ENCODE measurements at regions not wholly inside any gene's neighbourhood (a gene's known extent, or its start where the extent isn't known, plus 50 kb on each side); places are given as distances from the start of the nearest gene placed in this dataset.

DNA sequence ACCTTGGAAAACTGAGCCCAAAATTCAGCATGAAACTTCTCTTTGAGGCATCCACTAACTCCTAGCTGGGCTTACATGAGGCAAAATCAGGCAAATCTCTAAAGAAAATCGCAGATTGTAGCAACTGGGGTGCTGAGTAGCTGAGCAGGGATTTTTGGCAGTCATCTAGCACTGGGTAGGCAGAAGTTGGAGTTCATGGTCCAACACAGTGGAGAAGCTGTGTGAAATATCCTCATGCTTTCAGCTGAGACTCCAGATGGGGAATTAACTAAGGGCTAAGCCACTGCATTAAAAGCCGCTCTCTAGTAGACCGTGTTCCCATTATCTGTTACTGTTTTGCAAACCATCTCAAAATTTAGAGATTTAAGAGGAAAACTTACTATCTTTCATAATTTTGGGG lies 240.1 kb upstream of the PHYHIPL start:
- no peak for DNase-seq

DNA sequence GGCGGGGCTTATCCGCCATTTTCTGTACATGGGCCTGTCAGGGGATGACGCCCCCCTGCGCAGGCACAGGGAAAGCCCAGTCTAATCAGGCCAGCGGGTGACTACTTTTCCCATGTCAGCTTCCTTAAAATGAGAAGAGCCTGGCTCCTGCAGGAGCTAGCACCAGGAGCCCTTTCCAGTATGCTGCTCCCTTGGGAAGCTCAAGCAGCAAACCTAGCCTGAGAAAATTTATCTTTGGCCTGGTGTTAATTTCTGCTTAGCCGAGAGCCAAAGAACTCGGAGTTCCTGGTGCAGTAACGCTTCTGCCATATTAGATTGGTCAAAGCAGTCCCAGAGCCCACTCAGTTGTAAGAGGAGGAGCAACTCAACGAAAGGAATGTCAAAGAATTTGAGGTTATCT lies 239.0 kb upstream of the PHYHIPL start:
- no peak for DNase-seq

DNA sequence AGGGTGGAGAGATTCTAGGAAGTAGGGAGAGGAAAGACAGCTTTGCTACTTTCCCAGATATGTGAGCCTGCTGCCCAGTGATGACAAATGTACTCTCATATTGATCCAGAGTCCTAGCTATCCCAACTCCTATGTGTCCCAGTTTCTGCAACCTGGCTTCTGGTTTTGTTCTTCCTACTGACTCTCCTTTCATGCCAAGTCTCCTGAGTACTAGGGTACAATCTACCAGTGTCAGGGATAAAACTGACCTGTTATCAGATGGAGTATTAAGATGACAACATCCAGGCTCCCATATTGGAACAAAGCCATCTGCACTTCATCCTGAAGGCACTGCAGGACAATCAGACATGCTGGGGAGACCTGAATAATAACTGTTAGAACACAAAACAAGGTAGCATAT lies 233.7 kb upstream of the PHYHIPL start:
- peak; percentile 44 for DNase-seq

DNA sequence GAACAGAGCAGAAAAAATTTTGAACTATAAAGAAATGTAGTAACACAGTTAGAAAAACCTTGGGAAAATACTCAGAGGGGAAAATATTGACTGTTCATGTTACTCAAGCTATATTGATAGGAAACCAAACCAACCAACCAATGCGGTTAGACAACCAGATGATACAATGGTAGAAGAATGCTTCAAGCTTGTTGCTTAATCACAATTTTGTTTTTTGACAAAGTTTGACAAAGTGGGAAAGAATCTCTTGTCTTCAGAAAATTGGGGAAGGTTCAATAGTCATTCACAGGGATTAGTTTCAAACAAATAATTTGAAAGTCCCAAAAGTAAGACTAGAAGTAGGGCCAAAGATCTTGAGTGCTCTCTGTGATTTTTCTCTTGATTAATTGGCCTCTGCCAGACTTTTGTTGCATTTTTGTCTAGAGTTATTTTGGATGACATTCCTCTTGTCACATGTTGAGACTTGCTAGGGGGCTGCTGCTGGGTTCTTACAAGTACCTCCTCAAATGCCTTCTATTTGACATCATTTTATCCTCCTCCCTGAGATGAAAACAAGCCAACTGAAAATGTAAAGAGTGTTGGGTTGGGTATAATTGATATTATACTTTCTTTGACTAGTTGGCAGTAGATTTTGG lies 233.1 kb upstream of the PHYHIPL start:
- no peak for DNase-seq

DNA sequence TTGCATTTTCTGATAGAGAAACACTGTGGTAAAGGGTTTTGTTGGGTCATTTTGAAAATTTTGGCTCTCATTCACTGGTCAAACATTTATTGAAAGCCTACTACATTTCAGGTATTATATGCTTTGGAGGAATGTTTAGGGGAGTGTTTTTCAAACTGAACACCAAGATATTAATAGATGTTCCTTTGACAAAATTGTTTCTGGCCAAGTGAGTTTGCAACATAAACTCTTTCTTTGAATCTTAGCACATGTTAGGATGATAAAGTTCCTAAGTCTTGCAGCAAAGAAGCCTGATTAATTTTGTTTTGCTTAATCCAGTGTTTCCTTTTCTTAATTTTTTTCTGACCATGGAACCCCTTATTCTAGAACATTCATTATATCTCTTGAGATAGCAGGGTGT lies 232.5 kb upstream of the PHYHIPL start:
- no peak for DNase-seq

DNA sequence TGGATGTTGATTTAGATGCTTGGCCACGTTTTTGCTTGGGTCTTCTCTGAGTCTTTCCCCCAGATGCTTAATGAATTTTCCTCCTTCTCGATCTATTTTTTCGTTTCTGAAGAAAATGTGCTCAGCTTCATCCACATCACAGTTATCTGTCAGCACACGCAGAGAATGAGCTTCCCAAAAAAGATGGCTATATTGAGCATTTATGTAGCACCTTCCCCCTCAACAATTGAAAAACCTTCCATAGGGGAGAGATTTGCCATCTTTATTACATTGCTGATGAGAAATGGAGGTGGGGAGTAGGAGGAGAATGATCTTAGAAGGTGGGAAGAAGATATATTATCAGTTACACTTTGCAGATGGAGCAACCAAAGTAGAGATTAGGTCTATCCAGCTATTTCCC lies 228.1 kb upstream of the PHYHIPL start:
- DNase-seq, result no peak

DNA sequence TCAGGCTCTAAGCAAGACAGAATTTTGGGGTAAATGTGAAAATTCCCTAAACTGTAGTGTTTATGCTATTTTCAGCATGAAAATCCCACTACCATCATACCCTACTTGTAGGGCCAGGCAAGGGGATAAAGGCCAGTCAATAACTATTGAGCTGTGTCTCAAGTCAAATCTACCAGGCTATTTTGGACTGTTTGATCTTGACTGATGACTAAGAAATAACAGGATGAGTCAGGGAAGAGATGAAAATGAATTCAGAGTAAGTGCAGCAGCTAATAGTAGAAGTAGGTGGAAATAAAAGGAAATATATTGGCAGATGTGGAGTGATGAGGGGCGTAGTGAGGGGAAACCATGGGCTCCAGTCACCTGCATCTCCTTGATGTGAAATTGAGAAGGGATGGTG lies 225.8 kb upstream of the PHYHIPL start:
- DNase-seq, result no peak

DNA sequence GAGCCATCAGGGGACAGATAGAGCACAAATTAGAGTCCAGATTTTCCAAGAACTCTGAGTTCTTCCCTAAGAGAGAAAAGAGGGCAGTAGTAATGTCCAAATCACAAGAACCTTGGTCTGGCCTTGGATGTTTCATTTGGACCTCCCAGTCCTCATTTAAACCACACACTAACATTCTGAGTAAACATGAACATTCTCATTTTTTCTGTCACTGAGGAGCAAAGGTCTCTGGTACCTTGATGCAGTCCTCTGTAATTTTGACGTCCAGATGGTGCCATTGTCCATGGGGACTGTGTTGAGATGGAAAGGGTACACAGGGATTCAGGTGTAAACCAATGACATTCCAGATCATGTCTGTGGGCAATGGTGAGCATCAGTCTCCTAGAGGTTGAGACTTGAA lies 225.4 kb upstream of the PHYHIPL start:
- DNase-seq, result no peak

DNA sequence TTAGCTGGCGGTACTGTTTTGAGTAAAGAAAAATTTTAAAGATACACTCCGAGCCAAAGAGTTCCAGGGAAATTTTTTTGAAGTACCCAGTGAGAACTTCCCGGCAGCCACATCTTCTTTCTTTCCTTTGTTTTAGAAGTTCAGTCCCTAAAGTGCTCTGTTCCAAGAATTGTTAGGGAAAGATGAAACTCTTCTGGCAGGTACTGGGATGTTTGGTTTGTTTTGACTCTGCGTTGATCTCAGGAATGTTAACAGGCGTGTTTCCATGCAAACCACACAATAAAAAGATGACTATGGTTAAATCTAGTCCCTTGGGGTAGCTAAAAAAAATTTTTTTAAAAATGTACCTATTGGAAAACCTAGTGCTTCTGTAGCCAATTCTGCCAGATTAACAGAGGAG lies 224.7 kb upstream of the PHYHIPL start:
- no peak for DNase-seq

DNA sequence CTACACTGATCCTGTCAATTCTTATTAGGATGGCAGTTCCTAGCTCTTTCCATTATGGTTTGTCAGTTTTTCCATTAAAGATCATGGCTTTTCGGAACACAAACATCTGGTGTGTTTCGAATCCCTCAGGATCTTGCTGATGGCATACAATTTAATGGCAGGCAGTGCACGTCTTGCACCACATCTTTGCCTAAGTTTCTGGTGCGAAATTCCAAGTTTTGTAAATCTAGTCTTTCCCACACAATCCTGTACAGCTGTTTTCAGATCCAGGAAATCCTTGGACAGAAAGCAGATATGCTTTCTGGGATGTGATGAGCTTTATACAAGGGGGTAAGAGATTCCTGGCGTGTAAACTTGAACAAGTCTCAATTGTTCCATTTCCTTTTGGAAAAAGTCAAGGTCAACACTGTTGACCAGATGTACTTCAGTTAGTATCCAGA lies 224.3 kb upstream of the PHYHIPL start:
- DNase-seq, result no peak

DNA sequence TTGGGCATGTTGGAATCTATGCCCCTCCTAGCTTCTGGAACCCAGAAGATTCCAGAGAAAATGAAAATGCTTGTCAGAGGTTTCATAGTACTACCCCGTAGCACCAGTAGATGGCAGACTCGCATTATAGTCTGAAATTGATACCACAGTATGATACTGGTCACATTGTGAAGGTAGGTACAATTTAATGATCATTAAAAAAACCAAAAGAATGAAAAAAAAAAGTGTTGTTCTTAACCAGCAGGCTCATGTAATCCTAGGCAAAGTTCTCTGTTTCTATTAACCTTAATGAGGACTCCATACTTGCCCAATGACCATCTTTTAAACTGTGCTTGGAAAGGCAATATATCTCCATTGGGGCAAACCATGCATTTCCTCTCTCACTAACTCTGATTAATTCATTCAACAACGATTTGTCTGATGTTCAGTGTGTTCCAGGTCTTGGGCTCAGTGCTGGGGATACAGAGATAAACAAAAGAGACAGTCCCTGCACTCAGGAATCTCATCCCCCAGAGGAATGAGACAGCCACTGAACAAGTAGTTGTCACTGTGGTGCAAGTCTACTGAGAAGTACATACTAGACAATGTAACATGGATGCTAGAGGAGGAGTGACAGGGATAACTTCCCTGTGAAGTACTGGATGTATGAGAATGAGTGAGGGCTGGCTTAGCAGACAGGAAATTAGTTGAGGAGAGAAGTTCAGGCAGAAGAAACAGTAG lies 223.5 kb upstream of the PHYHIPL start:
- DNase-seq, result peak; percentile 37

DNA sequence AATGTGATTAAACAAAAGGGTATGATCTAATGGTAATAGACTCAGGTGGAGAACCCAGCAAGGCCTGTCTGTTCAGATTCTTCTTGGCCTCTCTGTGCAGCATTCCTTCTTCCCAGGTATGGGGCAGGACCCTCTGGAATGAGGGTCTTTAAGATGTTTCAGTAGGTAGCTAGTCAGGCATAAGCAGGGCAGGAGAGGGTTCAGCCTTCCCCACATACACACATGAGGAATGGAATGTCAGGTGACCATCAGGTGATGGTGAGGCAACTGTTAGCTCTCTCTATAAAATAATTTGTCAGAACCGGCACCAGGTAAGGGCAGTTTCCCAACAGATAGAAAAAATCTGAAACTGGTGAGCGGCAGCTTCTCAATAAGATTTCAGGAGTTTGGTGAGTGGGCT lies 222.3 kb upstream of the PHYHIPL start:
- no peak for DNase-seq

DNA sequence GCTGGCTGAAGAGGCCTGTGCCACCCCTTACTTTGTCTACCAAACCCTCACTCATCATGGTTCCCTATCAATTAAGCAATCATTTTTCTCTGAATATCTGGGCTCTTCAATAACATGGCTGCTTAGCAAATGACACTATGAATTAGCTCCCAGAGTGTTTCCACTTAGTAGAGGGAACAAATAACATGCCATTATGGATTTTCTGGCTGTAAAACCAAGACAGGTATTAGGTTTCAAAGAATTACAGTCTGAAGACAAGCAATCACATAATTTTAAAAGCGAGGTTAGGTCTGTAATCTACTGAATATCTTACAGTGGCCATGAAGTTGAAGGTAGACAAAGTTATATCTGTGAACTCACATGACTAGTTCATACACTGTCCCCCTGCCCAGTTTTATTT lies 220.8 kb upstream of the PHYHIPL start:
- peak; percentile 12 for DNase-seq

DNA sequence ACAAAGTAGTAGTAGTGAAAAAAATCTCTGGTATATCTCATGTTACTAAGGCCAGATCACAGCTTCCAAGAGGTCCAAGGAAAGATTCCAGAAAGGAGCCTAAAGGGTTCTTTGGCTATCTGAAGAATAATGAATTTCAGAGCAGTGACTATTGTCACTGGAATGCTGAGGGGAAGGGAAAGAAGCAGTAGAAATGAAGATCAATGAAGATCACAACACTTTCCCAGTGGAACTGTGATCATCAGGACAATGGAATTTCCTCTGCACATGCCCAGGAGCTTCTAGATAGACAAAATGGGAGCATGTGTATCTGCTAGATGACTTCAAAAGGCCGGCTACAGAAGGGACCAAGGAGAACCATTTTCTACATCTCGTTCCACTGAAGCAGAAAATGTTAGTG lies 219.5 kb upstream of the PHYHIPL start:
- no peak for DNase-seq

DNA sequence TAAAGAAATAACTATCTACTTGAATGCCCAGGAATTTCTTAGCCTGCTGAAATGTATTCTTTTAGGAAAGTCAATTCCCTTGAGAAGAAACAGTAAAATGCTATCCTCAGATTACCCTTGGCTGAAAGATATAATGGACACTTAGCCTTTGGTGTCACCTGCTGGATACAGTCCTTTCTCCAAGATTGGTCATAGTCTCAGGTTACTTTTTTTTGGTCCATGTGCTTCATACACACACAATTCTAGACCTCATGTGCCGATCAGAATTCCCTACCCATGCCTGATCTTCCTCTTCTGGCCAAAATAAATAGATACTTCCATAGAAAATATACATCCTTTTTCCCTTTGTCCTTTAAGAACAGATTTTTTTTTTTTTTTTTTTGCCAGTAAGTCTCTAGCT lies 218.9 kb upstream of the PHYHIPL start:
- DNase-seq, result no peak

DNA sequence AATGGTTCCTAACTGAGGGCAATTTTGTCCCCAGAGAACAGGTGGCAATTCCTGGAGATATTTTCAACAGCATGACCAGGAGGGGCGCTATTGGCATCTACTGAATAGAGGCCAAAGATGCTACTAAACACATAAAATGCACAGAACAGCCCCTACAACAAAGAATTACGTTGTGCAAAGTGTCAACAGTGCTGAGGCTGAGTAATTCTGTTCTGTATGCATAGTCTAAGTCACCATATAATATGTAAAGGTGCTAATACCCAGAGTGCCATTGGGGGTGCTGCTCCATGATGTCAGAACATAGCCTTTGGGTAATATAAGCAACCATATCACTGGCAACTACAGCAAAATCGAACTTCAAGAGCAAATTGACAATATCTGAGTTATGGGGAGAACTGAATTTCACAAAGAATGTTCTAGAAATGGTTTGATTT lies 213.3 kb upstream of the PHYHIPL start:
- no peak for DNase-seq

DNA sequence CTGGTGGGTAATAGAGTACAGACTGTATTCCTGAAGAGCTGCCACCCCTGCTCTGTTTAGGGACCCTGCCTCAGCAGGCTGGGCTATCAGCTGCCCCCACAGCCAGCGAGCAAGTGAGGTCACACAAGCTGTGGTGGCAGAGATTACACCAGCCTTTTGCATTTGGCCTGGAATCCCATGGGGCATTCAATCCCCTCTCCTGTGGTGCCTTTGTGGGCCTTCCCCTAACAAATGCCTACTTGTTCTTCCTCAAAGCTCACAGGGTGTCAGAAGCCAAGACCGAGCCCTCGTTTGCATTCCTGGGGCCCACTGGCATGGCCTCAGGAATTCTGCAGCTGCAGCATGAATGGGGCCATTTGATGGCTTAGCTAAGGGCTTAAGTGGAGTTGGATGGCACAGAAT lies 212.7 kb upstream of the PHYHIPL start:
- DNase-seq, result no peak

DNA sequence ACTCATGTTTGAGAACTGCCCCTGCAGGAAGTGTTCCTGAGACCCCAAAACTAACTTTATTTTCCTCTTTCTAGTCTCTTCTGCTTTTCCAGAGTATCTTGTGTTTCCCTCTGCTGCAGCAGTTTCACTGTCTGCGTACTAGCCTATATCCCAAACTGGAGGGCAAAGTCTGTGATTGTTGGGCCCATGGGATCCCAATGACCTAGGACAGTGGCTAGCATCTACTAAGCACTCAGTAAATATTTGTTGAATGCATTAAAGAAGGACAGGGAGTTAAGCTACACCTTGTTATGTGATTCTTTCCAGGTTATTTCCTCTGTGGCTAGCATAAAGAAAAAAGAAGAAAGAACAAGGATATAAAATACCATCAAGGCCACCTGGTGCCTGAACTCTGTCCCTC lies 210.6 kb upstream of the PHYHIPL start:
- no peak for DNase-seq

DNA sequence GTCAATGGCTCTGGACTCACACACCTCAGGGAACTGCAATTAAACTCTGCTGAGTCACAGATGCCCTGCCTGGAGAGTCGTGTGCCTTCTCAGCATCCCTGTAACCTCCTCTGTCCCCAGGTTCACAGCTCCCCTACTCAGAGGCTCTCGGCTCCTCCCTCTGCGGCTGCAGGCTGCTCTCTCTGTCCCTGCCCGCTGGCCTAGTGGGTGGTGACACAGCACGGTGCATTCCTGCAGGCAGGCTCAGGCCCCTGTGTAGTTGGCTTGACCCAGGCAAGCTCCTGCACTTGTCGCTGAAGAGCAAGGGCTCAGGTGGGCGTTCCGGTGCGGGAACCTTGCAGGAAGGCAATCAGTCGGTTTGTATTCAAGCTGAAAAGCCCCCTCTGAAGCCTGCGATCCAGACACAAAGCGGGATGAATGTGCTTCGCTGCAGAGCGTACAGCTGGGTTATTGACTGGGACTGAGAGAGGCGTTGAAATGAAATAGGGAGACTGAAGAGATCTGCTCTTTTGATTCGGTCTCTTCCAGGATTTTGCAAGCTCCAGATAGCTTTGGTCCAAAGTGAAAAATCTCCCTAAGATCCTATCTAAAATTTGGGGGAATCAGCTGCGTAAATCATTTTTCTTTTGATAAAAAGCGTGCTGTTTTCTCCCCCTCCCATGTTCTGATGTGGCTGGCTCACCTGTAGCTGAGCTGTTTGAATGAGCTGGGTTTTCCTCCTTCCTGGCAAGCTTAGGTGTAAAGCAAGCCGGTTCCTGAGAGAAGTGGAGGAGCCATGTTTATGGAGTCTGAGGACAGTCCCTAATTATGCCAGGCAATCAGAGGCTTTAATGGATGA lies 208.7 kb upstream of the PHYHIPL start:
- peak; percentile 71 for DNase-seq

DNA sequence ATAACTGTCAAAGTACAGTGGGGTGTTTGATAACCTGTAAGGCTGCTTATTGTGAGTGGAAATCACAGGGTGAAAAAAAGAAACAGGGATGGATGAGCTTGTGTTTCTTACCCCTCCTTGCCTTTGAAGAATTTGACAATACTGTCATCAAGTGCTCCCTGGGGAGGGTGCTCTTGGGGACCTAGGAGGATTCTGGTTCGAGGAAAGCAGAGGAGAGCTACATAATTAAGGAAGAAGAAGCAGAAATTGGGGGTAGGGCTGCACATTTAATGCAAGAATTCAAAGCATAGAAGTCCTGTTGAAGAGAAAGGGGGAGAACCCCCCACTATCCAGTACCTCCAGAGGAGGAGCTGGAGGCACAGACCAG lies 208.1 kb upstream of the PHYHIPL start:
- no peak for DNase-seq

DNA sequence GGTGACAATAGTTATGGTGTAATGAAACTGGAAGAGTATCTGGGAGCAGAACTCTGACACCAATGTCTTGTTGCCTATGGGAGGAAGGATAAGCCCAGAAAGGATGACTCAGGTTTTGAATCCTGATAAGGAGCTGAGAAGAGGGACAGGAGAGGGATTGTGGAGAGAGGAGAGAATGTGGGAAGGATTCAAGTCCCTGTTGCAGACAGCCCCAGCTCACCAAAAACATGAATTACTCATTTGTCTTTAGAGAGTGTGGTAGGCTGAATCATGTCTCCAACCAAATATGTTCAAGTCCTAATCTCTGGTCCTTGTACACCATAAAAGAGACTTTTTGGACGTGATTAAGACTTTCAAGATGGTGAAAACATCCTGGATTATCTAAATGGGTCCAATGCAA lies 206.9 kb upstream of the PHYHIPL start:
- DNase-seq, result no peak

DNA sequence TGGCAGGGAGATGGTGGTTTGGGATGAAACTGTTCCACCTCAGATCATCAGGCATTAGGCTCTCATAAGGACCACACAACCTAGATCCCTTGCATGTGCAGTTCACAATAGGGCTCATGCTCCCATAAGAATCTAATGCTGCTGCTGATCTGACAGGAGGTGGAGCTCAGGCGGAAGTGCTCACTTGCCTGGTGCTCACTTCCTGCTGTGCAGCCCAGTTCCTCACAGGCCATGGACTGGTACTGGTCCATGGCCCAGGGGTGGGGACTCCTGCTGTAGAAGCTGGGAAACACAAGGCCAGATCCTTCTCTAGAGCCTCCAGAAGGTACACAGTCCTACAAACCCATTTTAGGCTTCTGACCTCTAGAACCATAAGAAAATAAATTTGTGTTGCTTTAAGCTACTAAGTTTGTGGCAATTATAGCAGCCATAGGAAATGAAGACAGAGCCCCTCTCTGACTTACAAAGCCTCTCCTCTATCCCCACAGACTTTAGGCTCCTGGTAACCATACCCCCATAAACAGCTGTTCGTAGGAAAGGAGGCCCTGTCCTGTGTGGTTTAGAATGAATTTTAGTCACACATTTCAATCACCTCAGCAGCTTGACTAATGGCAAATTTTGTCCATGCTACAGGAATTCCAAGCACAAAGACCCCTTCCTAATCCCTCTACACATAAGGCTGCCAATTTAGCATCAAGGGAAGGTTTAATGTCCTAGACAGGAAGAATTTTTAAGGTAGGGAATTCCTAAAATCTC lies 206.1 kb upstream of the PHYHIPL start:
- no peak for DNase-seq

DNA sequence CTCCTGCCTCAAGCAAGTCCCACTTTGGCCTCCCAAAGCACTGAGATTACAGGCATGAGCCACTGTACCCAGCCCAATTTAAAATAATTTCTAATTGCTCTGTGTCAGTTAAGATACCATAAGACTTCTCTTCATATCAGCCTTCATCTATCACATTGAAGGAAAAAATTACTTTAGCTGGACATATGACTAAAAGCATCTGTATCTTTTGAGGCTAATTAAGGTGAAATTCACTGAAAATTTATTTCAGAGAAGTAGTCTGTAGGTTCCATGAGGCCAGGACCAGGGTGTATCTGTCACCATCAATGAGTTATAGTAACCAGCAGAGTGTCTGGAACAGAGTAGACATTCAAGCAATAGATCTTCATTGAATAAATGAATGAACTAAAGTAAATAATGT lies 205.2 kb upstream of the PHYHIPL start:
- no peak for DNase-seq

Data from NCI-H1105 treated with DMSO at 0.1 percent for 48 hours (cell line).